AG20443 (cell line): ENCODE measurements at regions not wholly inside any gene's neighbourhood (a gene's known extent, or its start where the extent isn't known, plus 50 kb on each side); places are given as distances from the start of the nearest gene placed in this dataset.
"Not testable (repeated sequence)": the region's sequence is repeated elsewhere in the genome, so short reads cannot be mapped to it uniquely, and the experiment has no call there.

Experiments used
- DNase-seq: peaks from one replicate; pipeline ENCODE4 v3.0.0; 2012; ENCODE audit warnings: low spot score, mixed read lengths

- DNase-seq, result no peak
These were observed 157.6 kb upstream of the TMTC2 start for GRCh38 chr12:82529101-82529500.

GRCh38 chr12:82529954-82530353 is 156.8 kb upstream of the TMTC2 start:
- DNase-seq, result no peak

- no peak for DNase-seq
These were observed 156.3 kb upstream of the TMTC2 start for GRCh38 chr12:82530394-82530793.

GRCh38 chr12:82533341-82533740 is 153.4 kb upstream of the TMTC2 start:
- DNase-seq, result no peak

GRCh38 chr12:82537436-82537835 is 149.3 kb upstream of the TMTC2 start:
- DNase-seq, result no peak

GRCh38 chr12:82554529-82554928 is 132.2 kb upstream of the TMTC2 start:
- DNase-seq, result no peak

GRCh38 chr12:82555699-82556098 is 131.0 kb upstream of the TMTC2 start:
- DNase-seq, result no peak

- no peak for DNase-seq
These were observed 120.7 kb upstream of the TMTC2 start for GRCh38 chr12:82565966-82566365.

GRCh38 chr12:82567688-82568087 is 119.0 kb upstream of the TMTC2 start:
- no peak for DNase-seq

GRCh38 chr12:82574191-82574590 is 112.5 kb upstream of the TMTC2 start:
- DNase-seq, result no peak

GRCh38 chr12:82578725-82579124 is 108.0 kb upstream of the TMTC2 start:
- no peak for DNase-seq

- DNase-seq, result no peak
These were observed 103.0 kb upstream of the TMTC2 start for GRCh38 chr12:82583756-82584155.

GRCh38 chr12:82593143-82593542 is 93.6 kb upstream of the TMTC2 start:
- no peak for DNase-seq

GRCh38 chr12:82593901-82594396 is 92.8 kb upstream of the TMTC2 start:
- no peak for DNase-seq

GRCh38 chr12:82595941-82596340 is 90.8 kb upstream of the TMTC2 start:
- no peak for DNase-seq

- DNase-seq, result no peak
These were observed 90.2 kb upstream of the TMTC2 start for GRCh38 chr12:82596483-82596882.

- DNase-seq, result no peak
These were observed 86.3 kb upstream of the TMTC2 start for GRCh38 chr12:82600379-82600778.

GRCh38 chr12:82603647-82604046 is 83.1 kb upstream of the TMTC2 start:
- not testable (repeated sequence) for DNase-seq

GRCh38 chr12:82605115-82605514 is 81.6 kb upstream of the TMTC2 start:
- no peak for DNase-seq

GRCh38 chr12:82608706-82609105 is 78.0 kb upstream of the TMTC2 start:
- peak; percentile 25 for DNase-seq

- DNase-seq, result no peak
These were observed 77.3 kb upstream of the TMTC2 start for GRCh38 chr12:82609234-82609914.

GRCh38 chr12:82619644-82620043 is 67.1 kb upstream of the TMTC2 start:
- no peak for DNase-seq

GRCh38 chr12:82620917-82621316 is 65.8 kb upstream of the TMTC2 start:
- DNase-seq, result no peak

- DNase-seq, result no peak
These were observed 61.2 kb upstream of the TMTC2 start for GRCh38 chr12:82625523-82625922.
